Ovary (tissue), 3 donors: ENCODE measurements at regions not wholly inside any gene's neighbourhood (a gene's known extent, or its start where the extent isn't known, plus 50 kb on each side); places are given as distances from the start of the nearest gene placed in this dataset.

Source experiments
- CTCF ChIP-seq, 3 donors: fragments of 450-650 bp in 2 of 3; fragments of 200-600 bp in 1 of 3; IDR thresholded peaks; one replicate each; pipeline versions ENCODE4 v1.5.1 to v1.8.0; 2016 to 2022; ENCODE audit warnings: antibody characterized with exemption in 3 of 3, mild to moderate bottlenecking in 1 of 3
- POLR2A ChIP-seq: fragments of 450-650 bp; IDR thresholded peaks from one replicate; pipeline ENCODE4 v1.6.1; 2017; ENCODE audit warnings: antibody characterized with exemption, mild to moderate bottlenecking, moderate library complexity
- donor health status: DM: no; HTN: no; CAD: no.

GRCh38 chr12:58766513-58766870 lies 153.8 kb downstream of the LRIG3 start:
- TF ChIP-seq CTCF (IDR thresholded peaks at IDR 0.05) (no peak), POLR2A (no peak)
